HCT116 (cell line): ENCODE measurements at regions not wholly inside any gene's neighbourhood (a gene's known extent, or its start where the extent isn't known, plus 50 kb on each side); places are given as distances from the start of the nearest gene placed in this dataset.
A peak's percentile ranks its signal among the peaks of the same experiment; 100 is the strongest.

Source experiments
- RAD21 ChIP-seq: IDR thresholded peaks from 2 replicates; pipeline ENCODE4 v1.6.1; 2012; ENCODE audit warnings: low read depth, mild to moderate bottlenecking
- TF ChIP-seq, protein P1 (sequence below), 3 experiments: fragments of 200-600 bp in 1 of 3; sonication (generic) in 1 of 3; IDR thresholded peaks in 2 of 3; conservative IDR thresholded peaks in 1 of 3; 2 replicates each; pipeline ENCODE4 v1.5.1; 2012 to 2017; ENCODE audit warnings: low read depth in 2 of 3, low read length in 2 of 3, antibody characterized with exemption in 1 of 3, borderline replicate concordance in 1 of 3, control low read depth in 1 of 3, mild to moderate bottlenecking in 1 of 3, mixed read lengths in 1 of 3, mixed run types in 1 of 3, moderate library complexity in 1 of 3; ENCODE audit not compliant: insufficient read depth in 1 of 3

DNA sequence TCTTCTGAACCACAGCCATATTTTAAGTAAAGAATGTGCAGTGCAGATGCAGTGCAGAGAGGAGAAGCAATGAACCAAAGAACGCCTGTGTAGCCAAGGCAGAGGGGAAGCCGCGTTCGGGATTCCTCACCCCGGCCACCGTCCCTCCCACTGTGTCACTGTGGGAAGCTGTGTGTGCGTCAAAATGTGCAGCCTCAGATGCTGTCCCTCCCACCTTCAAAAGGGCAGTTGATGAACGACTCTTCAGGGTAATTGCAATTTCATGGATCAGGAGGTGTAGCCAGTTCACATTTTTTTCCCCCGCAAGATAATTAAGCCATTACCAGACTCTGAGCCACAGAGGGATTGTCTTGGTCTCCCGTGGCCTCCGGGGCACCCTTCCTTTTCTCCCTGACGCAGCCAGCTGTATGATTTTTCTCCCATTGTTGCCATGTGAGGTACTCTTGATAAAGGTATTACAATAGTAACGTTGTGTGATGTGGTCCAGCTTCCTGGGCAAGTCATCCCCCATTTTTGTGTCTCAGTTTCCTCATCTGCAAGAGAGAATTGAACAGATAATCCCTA lies 190.0 kb downstream of the FOXL1 start:
- TF ChIP-seq, protein P1, sequence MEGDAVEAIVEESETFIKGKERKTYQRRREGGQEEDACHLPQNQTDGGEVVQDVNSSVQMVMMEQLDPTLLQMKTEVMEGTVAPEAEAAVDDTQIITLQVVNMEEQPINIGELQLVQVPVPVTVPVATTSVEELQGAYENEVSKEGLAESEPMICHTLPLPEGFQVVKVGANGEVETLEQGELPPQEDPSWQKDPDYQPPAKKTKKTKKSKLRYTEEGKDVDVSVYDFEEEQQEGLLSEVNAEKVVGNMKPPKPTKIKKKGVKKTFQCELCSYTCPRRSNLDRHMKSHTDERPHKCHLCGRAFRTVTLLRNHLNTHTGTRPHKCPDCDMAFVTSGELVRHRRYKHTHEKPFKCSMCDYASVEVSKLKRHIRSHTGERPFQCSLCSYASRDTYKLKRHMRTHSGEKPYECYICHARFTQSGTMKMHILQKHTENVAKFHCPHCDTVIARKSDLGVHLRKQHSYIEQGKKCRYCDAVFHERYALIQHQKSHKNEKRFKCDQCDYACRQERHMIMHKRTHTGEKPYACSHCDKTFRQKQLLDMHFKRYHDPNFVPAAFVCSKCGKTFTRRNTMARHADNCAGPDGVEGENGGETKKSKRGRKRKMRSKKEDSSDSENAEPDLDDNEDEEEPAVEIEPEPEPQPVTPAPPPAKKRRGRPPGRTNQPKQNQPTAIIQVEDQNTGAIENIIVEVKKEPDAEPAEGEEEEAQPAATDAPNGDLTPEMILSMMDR (IDR thresholded peaks at IDR 0.05 in 2 of 3, conservative IDR thresholded peaks at IDR 0.05 in 1 of 3; ENCODE audit: borderline replicate concordance in 1 of 3, insufficient read depth in 1 of 3, low read depth in 2 of 3, low read length in 2 of 3), result peak in 1 of 3 experiments; percentile 22; a peak in 2 of 6 replicates
- no peak for TF ChIP-seq RAD21
